Urinary bladder (tissue), 3 donors: ENCODE measurements at regions not wholly inside any gene's neighbourhood (a gene's known extent, or its start where the extent isn't known, plus 50 kb on each side); places are given as distances from the start of the nearest gene placed in this dataset.

Source experiments
- DNase-seq: peaks from one replicate; pipeline ENCODE4 v3.0.0-alpha.2; 2015; ENCODE audit errors: extremely low spot score
- H3K27ac ChIP-seq: one replicate; pipeline ENCODE4 v1.5.1; 2013; ENCODE audit warnings: low read depth, mild to moderate bottlenecking, moderate library complexity
- H3K36me3 ChIP-seq: one replicate; pipeline ENCODE4 v1.6.1; 2013; ENCODE audit warnings: mild to moderate bottlenecking, moderate library complexity; ENCODE audit not compliant: insufficient read depth
- H3K4me1 ChIP-seq: one replicate; pipeline ENCODE4 v1.6.1; 2013; ENCODE audit warnings: mild to moderate bottlenecking, moderate library complexity; ENCODE audit not compliant: insufficient read depth
- H3K4me3 ChIP-seq: one replicate; pipeline ENCODE4 v1.5.1; 2013; ENCODE audit warnings: low read depth, low read length
- WGBS: extraction: QIAGEN DNeasy Blood & Tissue Kit; methylation state at CpG from one replicate; pipeline ENCODE4 v1.1.7; 2013; 5-methylcytosine and 5-hydroxymethylcytosine counted together
- donor health status: healthy with polysubstance abuse.
- donor health status: healthy.

GRCh38 chr15:38164061-38164460, 88.6 kb upstream of the SPRED1 start:
- no peak for DNase-seq
- WGBS, result 56% methylated on average over 2 of the region's 2 CpGs
- Histone ChIP-seq H3K36me3 (no peaks in the 10 kb centered on the region), H3K4me3 (no peak overlapping the region), H3K4me1 (no peaks in the 10 kb centered on the region), H3K27ac (no peak overlapping the region)

- no peak overlapping the region for H3K27ac ChIP-seq
- WGBS, result 67% methylated on average over 4 of the region's 4 CpGs
- no peaks in the 10 kb centered on the region for H3K4me1 ChIP-seq
- H3K36me3 ChIP-seq, result no peaks in the 10 kb centered on the region
- no peak for DNase-seq
- no peak overlapping the region for H3K4me3 ChIP-seq
Measured at GRCh38 chr15:38164507-38164906, 88.1 kb upstream of the SPRED1 start.

- Histone ChIP-seq H3K36me3 (no peaks in the 10 kb centered on the region), H3K27ac (no peak overlapping the region), H3K4me1 (no peaks in the 10 kb centered on the region), H3K4me3 (no peak overlapping the region)
- no peak for DNase-seq
- 49% methylated on average over 2 of the region's 2 CpGs for WGBS
Measured at GRCh38 chr15:38168467-38169070, 84.1 kb upstream of the SPRED1 start.

- H3K36me3 ChIP-seq, result no peaks in the 10 kb centered on the region
- no peak for DNase-seq
- H3K27ac ChIP-seq, result no peak overlapping the region
- no peaks in the 10 kb centered on the region for H3K4me1 ChIP-seq
- WGBS, result 35% methylated on average over 1 of the region's 1 CpG
- no peak overlapping the region for H3K4me3 ChIP-seq
Measured at GRCh38 chr15:38171973-38172372, 80.7 kb upstream of the SPRED1 start.

GRCh38 chr15:38174691-38175090, 77.9 kb upstream of the SPRED1 start:
- no peak overlapping the region for H3K4me3 ChIP-seq
- no peak for DNase-seq
- no peaks in the 10 kb centered on the region for H3K4me1 ChIP-seq
- no peak overlapping the region for H3K27ac ChIP-seq
- no peaks in the 10 kb centered on the region for H3K36me3 ChIP-seq
- 87% methylated on average over 1 of the region's 1 CpG for WGBS

- Histone ChIP-seq H3K36me3 (no peaks in the 10 kb centered on the region), H3K27ac (no peak overlapping the region), H3K4me3 (no peak overlapping the region), H3K4me1 (no peaks in the 10 kb centered on the region)
- no peak for DNase-seq
- 85% methylated on average over 4 of the region's 4 CpGs for WGBS
Measured at GRCh38 chr15:38176155-38176554, 76.5 kb upstream of the SPRED1 start.

- DNase-seq, result no peak
- Histone ChIP-seq H3K36me3 (no peaks in the 10 kb centered on the region), H3K4me1 (no peaks in the 10 kb centered on the region), H3K4me3 (no peak overlapping the region), H3K27ac (no peak overlapping the region)
Measured at GRCh38 chr15:38176691-38177090, 75.9 kb upstream of the SPRED1 start.

GRCh38 chr15:38182900-38183299, 69.7 kb upstream of the SPRED1 start:
- Histone ChIP-seq H3K27ac (no peak overlapping the region), H3K4me1 (no peaks in the 10 kb centered on the region), H3K36me3 (no peaks in the 10 kb centered on the region), H3K4me3 (no peak overlapping the region)
- 73% methylated on average over 3 of the region's 3 CpGs for WGBS
- DNase-seq, result no peak

- no peaks in the 10 kb centered on the region for H3K36me3 ChIP-seq
- H3K4me3 ChIP-seq, result no peak overlapping the region
- no peak for DNase-seq
Measured at GRCh38 chr15:38186507-38186906, 66.1 kb upstream of the SPRED1 start.

GRCh38 chr15:38187630-38188313, 64.9 kb upstream of the SPRED1 start:
- 74% methylated on average over 7 of the region's 7 CpGs for WGBS
- Histone ChIP-seq H3K4me1 (no peaks in the 10 kb centered on the region), H3K4me3 (no peak overlapping the region), H3K27ac (no peak overlapping the region), H3K36me3 (no peaks in the 10 kb centered on the region)
- DNase-seq, result no peak

More at GRCh38 chr15:38186507-38186906, 66.1 kb upstream of the SPRED1 start:
- H3K27ac ChIP-seq, result no peak overlapping the region
- H3K4me1 ChIP-seq, result no peaks in the 10 kb centered on the region
- WGBS, result 84% methylated on average over 3 of the region's 3 CpGs

- H3K27ac ChIP-seq, result no peak overlapping the region
- H3K4me3 ChIP-seq, result no peak overlapping the region
- no peaks in the 10 kb centered on the region for H3K36me3 ChIP-seq
- 82% methylated on average over 5 of the region's 5 CpGs for WGBS
- DNase-seq, result no peak
- H3K4me1 ChIP-seq, result no peaks in the 10 kb centered on the region
Measured at GRCh38 chr15:38189671-38190295, 62.9 kb upstream of the SPRED1 start.

- H3K36me3 ChIP-seq, result no peaks in the 10 kb centered on the region
- no peaks in the 10 kb centered on the region for H3K4me1 ChIP-seq
- DNase-seq, result no peak
- WGBS, result 90% methylated on average over 10 of the region's 10 CpGs
- H3K27ac ChIP-seq, result no peak overlapping the region
- no peak overlapping the region for H3K4me3 ChIP-seq
Measured at GRCh38 chr15:38190501-38190900, 62.1 kb upstream of the SPRED1 start.

GRCh38 chr15:38192496-38192895, 60.1 kb upstream of the SPRED1 start:
- DNase-seq, result no peak
- WGBS, result 92% methylated on average over 2 of the region's 2 CpGs
- no peaks in the 10 kb centered on the region for H3K36me3 ChIP-seq
- H3K27ac ChIP-seq, result no peak overlapping the region
- H3K4me1 ChIP-seq, result no peaks in the 10 kb centered on the region
- no peak overlapping the region for H3K4me3 ChIP-seq

GRCh38 chr15:38193496-38193895, 59.1 kb upstream of the SPRED1 start:
- Histone ChIP-seq H3K27ac (no peak overlapping the region), H3K4me1 (no peaks in the 10 kb centered on the region), H3K4me3 (no peak overlapping the region), H3K36me3 (no peaks in the 10 kb centered on the region)
- DNase-seq, result no peak
- WGBS, result 65% methylated on average over 1 of the region's 1 CpG
